GM12878 (cell line): ENCODE measurements at regions not wholly inside any gene's neighbourhood (a gene's known extent, or its start where the extent isn't known, plus 50 kb on each side); places are given as distances from the start of the nearest gene placed in this dataset.

Experiments used
- ATAC-seq: fragments of 200-7000 bp; cut with Tn5 transposase; 3 replicates; pipeline ENCODE4 v1.9.1; 2020; ENCODE audit warnings: mild to moderate bottlenecking, moderate library complexity
- BruUV-seq: library from RNA; stranded (reverse); fragments of 400-500 nt; replicated peaks from 2 replicates; lab custom pipeline; 2021; lab: Mats Ljungman, UMichigan
- CTCF ChIA-PET: fragments of 300-600 bp; sonication (Branson Sonifier 250); formaldehyde crosslinking; extraction: SDS; loops from one replicate; lab custom pipeline; 2021; ENCODE audit warnings: inconsistent platforms; lab: Yijun Ruan, JAX
- POLR2A ChIA-PET: fragments of 350-600 bp; formaldehyde crosslinking; extraction: SDS; loops from one replicate; lab custom pipeline; 2021; ENCODE audit warnings: inconsistent platforms; lab: Charles Lee
- RAD21 ChIA-PET: fragments of 300-600 bp; sonication (Branson Sonifier 250); formaldehyde crosslinking; loops from one replicate; lab custom pipeline; 2023; ENCODE audit warnings: antibody characterized with exemption; ENCODE audit not compliant: unreplicated experiment; lab: Charles Lee
- SMC1A ChIA-PET: fragments of 300-600 bp; sonication (Branson Sonifier 250); formaldehyde crosslinking; loops from one replicate; lab custom pipeline; 2023; ENCODE audit not compliant: unreplicated experiment, uncharacterized antibody; lab: Charles Lee
- DNase-seq: peaks from one replicate; pipeline ENCODE4 v3.0.0-alpha.2; 2011; ENCODE audit warnings: low read depth, low spot score
- FAIRE-seq: peaks from 3 replicates; lab custom pipeline; 2011; peaks lifted over from hg19 to GRCh38; lab: Jason Lieb, UNC
- H2AFZ ChIP-seq: 2 replicates; pipeline ENCODE4 v1.6.0; 2011; ENCODE audit warnings: low read depth, low read length, control low read depth; ENCODE audit not compliant: control insufficient read depth
- H3K27ac ChIP-seq: 2 replicates; pipeline ENCODE4 v1.5.1; 2011; ENCODE audit warnings: control low read depth; ENCODE audit not compliant: control insufficient read depth, insufficient read depth
- H3K27me3 ChIP-seq, 2 experiments: replicated peaks in 1 of 2; 2 replicates each; pipeline versions ENCODE4 v1.6.0 to v1.6.1; 2011; ENCODE audit warnings: low read length in 1 of 2; ENCODE audit not compliant: control insufficient read depth in 2 of 2, insufficient read depth in 2 of 2
- H3K36me3 ChIP-seq, 2 experiments: 2 replicates each; pipeline ENCODE4 v1.5.1; 2011; ENCODE audit warnings: low read length in 1 of 2; ENCODE audit not compliant: control insufficient read depth in 2 of 2, insufficient read depth in 2 of 2
- H3K4me1 ChIP-seq: 2 replicates; pipeline ENCODE4 v1.6.1; 2011; ENCODE audit warnings: mild to moderate bottlenecking, low read length, moderate library complexity, mixed read lengths; ENCODE audit not compliant: control insufficient read depth, insufficient read depth
- H3K4me2 ChIP-seq: 2 replicates; pipeline ENCODE4 v1.6.0; 2011; ENCODE audit warnings: control low read depth; ENCODE audit not compliant: control insufficient read depth, insufficient read depth
- H3K4me3 ChIP-seq: fragments of 200-600 bp; sonication (generic); 2 replicates; pipeline ENCODE4 v1.5.1; 2016
- H3K79me2 ChIP-seq: 2 replicates; pipeline ENCODE4 v1.6.0; 2011; ENCODE audit warnings: low read length; ENCODE audit not compliant: control insufficient read depth, insufficient read depth
- H3K9ac ChIP-seq: 2 replicates; pipeline ENCODE4 v1.8.0; 2011; ENCODE audit warnings: low read length, control low read depth, mixed read lengths; ENCODE audit not compliant: control insufficient read depth, insufficient read depth
- H3K9me3 ChIP-seq: replicated peaks from 3 replicates; pipeline ENCODE4 v1.5.1; 2011; ENCODE audit warnings: mild to moderate bottlenecking, low read length; ENCODE audit not compliant: control insufficient read depth, insufficient read depth
- H4K20me1 ChIP-seq: 2 replicates; pipeline ENCODE4 v1.6.0; 2011; ENCODE audit not compliant: control insufficient read depth, insufficient read depth
- CREB1 ChIP-seq: IDR thresholded peaks from 2 replicates; pipeline ENCODE4 v1.6.1; 2012; ENCODE audit warnings: low read depth, mild to moderate bottlenecking, inconsistent platforms
- KDM1A ChIP-seq: fragments of 200-600 bp; sonication (generic); IDR thresholded peaks from 2 replicates; pipeline ENCODE4 v1.6.1; 2016; ENCODE audit warnings: borderline replicate concordance
- POU2F2 ChIP-seq: IDR thresholded peaks from 3 replicates; pipeline ENCODE4 v1.6.1; 2011; ENCODE audit warnings: low read depth, mild to moderate bottlenecking, low read length, borderline replicate concordance
- RAD51 ChIP-seq: fragments of 450-650 bp; IDR thresholded peaks from 2 replicates; pipeline ENCODE4 v1.6.1; 2016; ENCODE audit warnings: moderate library complexity, mild to moderate bottlenecking, inconsistent platforms
- SIN3A ChIP-seq: IDR thresholded peaks from 2 replicates; pipeline ENCODE4 v1.6.1; 2012; ENCODE audit warnings: low read depth, low read length, improper control_type of control experiment
- SMARCA5 ChIP-seq: fragments of 450-650 bp; IDR thresholded peaks from 2 replicates; pipeline ENCODE4 v1.6.1; 2017; ENCODE audit warnings: mild to moderate bottlenecking
- ZNF207 ChIP-seq: fragments of 450-650 bp; IDR thresholded peaks from 2 replicates; pipeline ENCODE4 v1.6.1; 2014; ENCODE audit warnings: antibody characterized with exemption, mild to moderate bottlenecking, borderline replicate concordance
- WGBS: methylation state at CpG from one replicate; pipeline ENCODE4 v1.1.6; 2016; ENCODE audit warnings: low lambda C conversion rate; ENCODE audit not compliant: insufficient replicate concordance, insufficient coverage; ENCODE audit errors: missing lambda C conversion rate; 5-methylcytosine and 5-hydroxymethylcytosine counted together
- in situ Hi-C: fragments of 300-500 bp; cut with MboI; formaldehyde crosslinking; loops from 9 replicates; pipeline ENCODE4 v1.14.3; 2018; ENCODE audit warnings: mixed read lengths
- intact Hi-C: fragments of 100-400 bp; cut with micrococcal nuclease; formaldehyde crosslinking; loops from one replicate; pipeline ENCODE4 v1.14.2; 2022; ENCODE audit not compliant: unreplicated experiment
- TF ChIP-seq, protein P1 (sequence below): fragments of 450-650 bp; IDR thresholded peaks from 2 replicates; pipeline ENCODE4 v1.6.1; 2017; ENCODE audit warnings: antibody characterized with exemption, mild to moderate bottlenecking, moderate library complexity

DNA sequence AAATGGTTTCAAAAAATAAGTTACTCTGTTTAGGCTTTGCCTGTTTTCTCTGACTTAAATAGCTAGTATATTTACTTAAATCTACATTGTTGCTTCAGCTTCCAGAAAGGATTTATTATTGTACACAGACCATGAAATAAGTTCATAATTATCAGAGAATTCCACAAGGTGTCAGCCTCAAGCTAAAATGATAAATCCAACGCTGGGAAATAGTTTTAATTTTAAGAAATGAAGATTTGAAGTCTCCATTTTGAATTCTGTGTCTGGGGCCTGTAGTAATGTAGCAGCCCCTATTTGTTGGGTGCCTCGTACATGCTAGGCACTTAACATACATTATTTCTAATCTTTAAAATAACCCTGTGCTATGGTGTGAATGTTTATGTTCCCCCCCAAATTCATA is 92.6 kb upstream of the KCNMB2 start (continued):
- TF ChIP-seq, protein P1, sequence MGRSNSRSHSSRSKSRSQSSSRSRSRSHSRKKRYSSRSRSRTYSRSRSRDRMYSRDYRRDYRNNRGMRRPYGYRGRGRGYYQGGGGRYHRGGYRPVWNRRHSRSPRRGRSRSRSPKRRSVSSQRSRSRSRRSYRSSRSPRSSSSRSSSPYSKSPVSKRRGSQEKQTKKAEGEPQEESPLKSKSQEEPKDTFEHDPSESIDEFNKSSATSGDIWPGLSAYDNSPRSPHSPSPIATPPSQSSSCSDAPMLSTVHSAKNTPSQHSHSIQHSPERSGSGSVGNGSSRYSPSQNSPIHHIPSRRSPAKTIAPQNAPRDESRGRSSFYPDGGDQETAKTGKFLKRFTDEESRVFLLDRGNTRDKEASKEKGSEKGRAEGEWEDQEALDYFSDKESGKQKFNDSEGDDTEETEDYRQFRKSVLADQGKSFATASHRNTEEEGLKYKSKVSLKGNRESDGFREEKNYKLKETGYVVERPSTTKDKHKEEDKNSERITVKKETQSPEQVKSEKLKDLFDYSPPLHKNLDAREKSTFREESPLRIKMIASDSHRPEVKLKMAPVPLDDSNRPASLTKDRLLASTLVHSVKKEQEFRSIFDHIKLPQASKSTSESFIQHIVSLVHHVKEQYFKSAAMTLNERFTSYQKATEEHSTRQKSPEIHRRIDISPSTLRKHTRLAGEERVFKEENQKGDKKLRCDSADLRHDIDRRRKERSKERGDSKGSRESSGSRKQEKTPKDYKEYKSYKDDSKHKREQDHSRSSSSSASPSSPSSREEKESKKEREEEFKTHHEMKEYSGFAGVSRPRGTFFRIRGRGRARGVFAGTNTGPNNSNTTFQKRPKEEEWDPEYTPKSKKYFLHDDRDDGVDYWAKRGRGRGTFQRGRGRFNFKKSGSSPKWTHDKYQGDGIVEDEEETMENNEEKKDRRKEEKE: no peak
- no peak for TF ChIP-seq SMARCA5
- no peak for TF ChIP-seq POU2F2

DNA sequence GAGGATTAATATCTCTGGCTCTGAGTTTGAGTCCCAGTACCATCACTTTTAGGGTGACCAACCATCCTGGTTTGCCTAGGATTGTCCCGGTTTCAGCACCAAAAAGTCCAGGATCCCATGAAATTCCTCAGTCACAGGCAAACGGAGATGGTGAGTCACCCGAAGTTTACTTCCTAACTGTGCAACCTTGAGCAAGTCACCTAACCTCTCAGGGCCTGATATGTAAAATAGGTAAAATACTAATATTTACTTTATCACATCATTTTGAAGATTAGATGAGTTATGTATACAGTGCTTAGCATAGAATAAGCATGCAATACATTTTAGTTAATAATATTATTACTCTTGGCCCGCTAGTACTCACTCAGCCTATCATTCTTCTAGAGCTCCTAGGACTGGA is 91.1 kb upstream of the KCNMB2 start:
- no peak overlapping the region for H2AFZ ChIP-seq
- no peaks in the 10 kb centered on the region for H3K4me1 ChIP-seq
- H3K9ac ChIP-seq: no peak overlapping the region
- intact Hi-C loops: no loop called here
- no peak for DNase-seq
- no peak for TF ChIP-seq SMARCA5
- TF ChIP-seq CREB1: no peak
- TF ChIP-seq SIN3A: no peak
- no peak for TF ChIP-seq ZNF207
- TF ChIP-seq KDM1A: no peak
- TF ChIP-seq RAD51: no peak
- ChIA-PET CTCF (interaction anchor here (0.9 to 1.2 kb wide), 2 partner anchors 9 to 12 kb away, joined by 3 to 4 read pairs; no protein-coding TSS in a partner anchor), POLR2A (no interaction called here), RAD21 (interaction anchor here (1.5 kb wide), 1 partner anchor 10 kb away, joined by 6 read pairs; no protein-coding TSS in a partner anchor), SMC1A (interaction anchor here (0.6 to 3.9 kb wide), 5 partner anchors 9 to 1017 kb away, joined by 3 to 19 read pairs (median 7); no protein-coding TSS in a partner anchor)
- H3K4me3 ChIP-seq: no peak overlapping the region
- no peaks in the 10 kb centered on the region; the same call in 2 of the 3 replicates for H3K9me3 ChIP-seq
- no peaks in the 10 kb centered on the region for H4K20me1 ChIP-seq
- no peaks in the 10 kb centered on the region for H3K27me3 ChIP-seq
- H3K36me3 ChIP-seq: no peaks in the 10 kb centered on the region
- in situ Hi-C loops: loop anchor here (5.0 to 25.0 kb wide), 2 partner anchors 517 to 1117 kb away; partner anchors contain the start of gene ACTL6A
- no TSS peak for BruUV-seq
- no peak for ATAC-seq
- no peak for FAIRE-seq
- no peaks in the 10 kb centered on the region for H3K79me2 ChIP-seq
- no peak overlapping the region for H3K27ac ChIP-seq
- no peak overlapping the region for H3K4me2 ChIP-seq
- WGBS: 80% methylated on average over 4 of the region's 4 CpGs
